GM18520 (cell line): ENCODE measurements at regions not wholly inside any gene's neighbourhood (a gene's known extent, or its start where the extent isn't known, plus 50 kb on each side); places are given as distances from the start of the nearest gene placed in this dataset.

Experiments used
- ATAC-seq: cut with Tn5 transposase; IDR thresholded peaks from one replicate; pipeline ENCODE4 v1.9.1; 2021; ENCODE audit not compliant: unreplicated experiment

GRCh38 chr5:82349652-82350051 is 71.5 kb upstream of the RPS23 start:
- no peak for ATAC-seq

- no peak for ATAC-seq
Observed at GRCh38 chr5:82348784-82349425, 70.8 kb upstream of the RPS23 start.

GRCh38 chr5:82347201-82347865 is 69.2 kb upstream of the RPS23 start:
- no peak for ATAC-seq

- no peak for ATAC-seq
Observed at GRCh38 chr5:82346399-82347165, 68.4 kb upstream of the RPS23 start.

- ATAC-seq, result no peak
Observed at GRCh38 chr5:82345108-82345507, 67.0 kb upstream of the RPS23 start.

- no peak for ATAC-seq
Observed at GRCh38 chr5:82341325-82341724, 63.2 kb upstream of the RPS23 start.

- ATAC-seq, result no peak
Observed at GRCh38 chr5:82340799-82341198, 62.6 kb upstream of the RPS23 start.

- ATAC-seq, result no peak
Observed at GRCh38 chr5:82339792-82340191, 61.6 kb upstream of the RPS23 start.

- no peak for ATAC-seq
Observed at GRCh38 chr5:82338771-82339373, 60.7 kb upstream of the RPS23 start.

GRCh38 chr5:82336959-82337351 is 58.8 kb upstream of the RPS23 start:
- no peak for ATAC-seq

- ATAC-seq, result no peak
Observed at GRCh38 chr5:82336226-82336958, 58.2 kb upstream of the RPS23 start.

- ATAC-seq, result no peak
Observed at GRCh38 chr5:82335806-82336205, 57.7 kb upstream of the RPS23 start.

- no peak for ATAC-seq
Observed at GRCh38 chr5:82334856-82335255, 56.7 kb upstream of the RPS23 start.

GRCh38 chr5:82334085-82334692 is 56.0 kb upstream of the RPS23 start:
- ATAC-seq, result no peak

- no peak for ATAC-seq
Observed at GRCh38 chr5:82332886-82333615, 54.9 kb upstream of the RPS23 start.

GRCh38 chr5:82332064-82332855 is 54.1 kb upstream of the RPS23 start:
- ATAC-seq, result no peak

GRCh38 chr5:82331557-82331956 is 53.4 kb upstream of the RPS23 start:
- no peak for ATAC-seq

GRCh38 chr5:82330530-82331270 is 52.5 kb upstream of the RPS23 start:
- no peak for ATAC-seq
